ENCODE measurements at regions not wholly inside any gene's neighbourhood (a gene's known extent, or its start where the extent isn't known, plus 50 kb on each side); places are given as distances from the start of the nearest gene placed in this dataset.

- intact Hi-C loops (cut with DNase I) = no loop called here
- Histone ChIP-seq H3K9ac (ENCODE audit: low read length in 3 of 3) (no peak overlapping the region), H3K27ac (ENCODE audit: low read depth in 2 of 2, low read length in 2 of 2) (no peak overlapping the region), H3K9me3 (ENCODE audit: control insufficient read depth in 2 of 3, insufficient read depth in 1 of 3, low read length in 3 of 3) (no peaks in the 10 kb centered on the region), H3K4me3 (ENCODE audit: low read length in 3 of 3) (no peak overlapping the region), H3K36me3 (ENCODE audit: control insufficient read depth in 2 of 3, insufficient read depth in 3 of 3, low read length in 3 of 3) (no peaks in the 10 kb centered on the region), H3K27me3 (ENCODE audit: control insufficient read depth, insufficient read depth, low read length) (no peaks in the 10 kb centered on the region), H3K4me1 (ENCODE audit: control insufficient read depth in 2 of 3, insufficient read depth in 2 of 3, low read depth in 1 of 3, low read length in 3 of 3) (peaks cover 3 to 5% (median 4%) of the 10 kb centered on the region in 3 donors)
- DNase-seq = no peak
- no peak for FAIRE-seq
- TF ChIP-seq CTCF (IDR thresholded peaks at IDR 0.05; ENCODE audit: borderline replicate concordance, extremely low read depth, insufficient read depth) = no peak
Measured at GRCh38 chr10:130357951-130358350, 221.8 kb downstream of the GLRX3 start.

- DNase-seq = no peak
- no peak for TF ChIP-seq CTCF (IDR thresholded peaks at IDR 0.05; ENCODE audit: borderline replicate concordance, extremely low read depth, insufficient read depth)
- Histone ChIP-seq H3K36me3 (ENCODE audit: control insufficient read depth in 2 of 3, insufficient read depth in 3 of 3, low read length in 3 of 3) (no peaks in the 10 kb centered on the region), H3K4me3 (ENCODE audit: low read length in 3 of 3) (no peak overlapping the region), H3K9me3 (ENCODE audit: control insufficient read depth in 2 of 3, insufficient read depth in 1 of 3, low read length in 3 of 3) (no peaks in the 10 kb centered on the region), H3K27me3 (ENCODE audit: control insufficient read depth, insufficient read depth, low read length) (no peaks in the 10 kb centered on the region), H3K27ac (ENCODE audit: low read depth in 2 of 2, low read length in 2 of 2) (no peak overlapping the region), H3K9ac (ENCODE audit: low read length in 3 of 3) (no peak overlapping the region), H3K4me1 (ENCODE audit: control insufficient read depth in 2 of 3, insufficient read depth in 2 of 3, low read depth in 1 of 3, low read length in 3 of 3) (peaks cover 3 to 5% (median 4%) of the 10 kb centered on the region in 3 donors)
- intact Hi-C loops (cut with DNase I) = no loop called here
- no peak for FAIRE-seq
Measured at GRCh38 chr10:130358981-130359650, 222.9 kb downstream of the GLRX3 start.

GRCh38 chr10:130359711-130360110, 223.5 kb downstream of the GLRX3 start:
- no peak overlapping the region for H3K9ac ChIP-seq (ENCODE audit: low read length in 3 of 3)
- DNase-seq (no peak), FAIRE-seq (no peak)
- no peak overlapping the region for H3K4me3 ChIP-seq (ENCODE audit: low read length in 3 of 3)
- no peaks in the 10 kb centered on the region for H3K27me3 ChIP-seq (ENCODE audit: control insufficient read depth, insufficient read depth, low read length)
- H3K27ac ChIP-seq (ENCODE audit: low read depth in 2 of 2, low read length in 2 of 2) = no peak overlapping the region
- no peaks in the 10 kb centered on the region for H3K9me3 ChIP-seq (ENCODE audit: control insufficient read depth in 2 of 3, insufficient read depth in 1 of 3, low read length in 3 of 3)
- H3K36me3 ChIP-seq (ENCODE audit: control insufficient read depth in 2 of 3, insufficient read depth in 3 of 3, low read length in 3 of 3) = no peaks in the 10 kb centered on the region
- no peak for TF ChIP-seq CTCF (IDR thresholded peaks at IDR 0.05; ENCODE audit: borderline replicate concordance, extremely low read depth, insufficient read depth)
- H3K4me1 ChIP-seq (ENCODE audit: control insufficient read depth in 2 of 3, insufficient read depth in 2 of 3, low read depth in 1 of 3, low read length in 3 of 3) = peaks cover 3 to 5% (median 4%) of the 10 kb centered on the region in 3 donors
- intact Hi-C loops (cut with DNase I) = no loop called here
